HL-60 (cell line): ENCODE measurements at regions not wholly inside any gene's neighbourhood (a gene's known extent, or its start where the extent isn't known, plus 50 kb on each side); places are given as distances from the start of the nearest gene placed in this dataset.

Experiments
- DNase-seq, 2 experiments: peaks; one replicate each; pipeline ENCODE4 v3.0.0-alpha.2; 2010 to 2020; ENCODE audit warnings: low read depth in 1 of 2, low spot score in 1 of 2
- H3K27ac ChIP-seq: fragments of 250-450 bp; sonication (Bioruptor Pico); replicated peaks from 2 replicates; pipeline ENCODE4 v1.5.1; 2020; ENCODE audit warnings: mild to moderate bottlenecking, moderate library complexity
- H3K27me3 ChIP-seq: fragments of 250-450 bp; sonication (Bioruptor Pico); 2 replicates; pipeline ENCODE4 v1.5.1; 2021; ENCODE audit warnings: mild to moderate bottlenecking, moderate library complexity; ENCODE audit not compliant: insufficient read depth, poor library complexity, severe bottlenecking
- H3K4me3 ChIP-seq: replicated peaks from 2 replicates; pipeline ENCODE4 v1.5.1; 2011; ENCODE audit warnings: mild to moderate bottlenecking, control low read depth, low read length; ENCODE audit not compliant: insufficient read depth
- GABPA ChIP-seq: IDR thresholded peaks from 2 replicates; pipeline ENCODE4 v1.6.1; 2012; ENCODE audit warnings: low read depth
- POLR2AphosphoS5 ChIP-seq: IDR thresholded peaks from 2 replicates; pipeline ENCODE4 v1.6.1; 2012; ENCODE audit warnings: low read depth
- REST ChIP-seq: IDR thresholded peaks from 2 replicates; pipeline ENCODE4 v1.6.1; 2012; ENCODE audit warnings: low read depth; ENCODE audit not compliant: insufficient replicate concordance
- SPI1 ChIP-seq: IDR thresholded peaks from 2 replicates; pipeline ENCODE4 v1.6.1; 2012; ENCODE audit warnings: low read depth, mild to moderate bottlenecking, borderline replicate concordance
- TF ChIP-seq, protein P1 (sequence below): IDR thresholded peaks from one replicate; pipeline ENCODE4 v1.5.1; 2011; ENCODE audit warnings: low read length, control low read depth, inconsistent platforms; ENCODE audit not compliant: insufficient read depth

GRCh38 chr2:21945658-21946057, 821.9 kb downstream of the TDRD15 start:
- no peaks in the 10 kb centered on the region for H3K27me3 ChIP-seq
- H3K4me3 ChIP-seq = no peak overlapping the region

DNA sequence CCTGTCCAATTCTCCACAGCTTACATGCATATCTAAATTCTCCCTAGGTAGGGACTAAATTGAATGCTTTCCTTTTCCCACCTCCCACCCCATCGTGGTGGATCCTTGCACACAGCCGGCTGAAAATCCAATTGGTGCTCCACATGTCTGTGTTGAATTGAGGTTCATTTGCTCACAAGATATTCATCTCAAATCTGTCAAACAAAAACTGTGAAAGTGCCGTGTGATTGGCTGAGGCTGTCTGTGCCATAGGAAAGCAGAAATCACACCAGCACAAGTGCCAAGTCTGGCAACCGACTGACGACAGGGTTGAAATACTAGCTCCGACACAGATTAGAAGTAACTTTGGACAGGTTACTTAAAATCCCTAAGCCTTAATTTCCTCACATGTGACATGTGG, 823.3 kb downstream of the TDRD15 start:
- DNase-seq = no peak
- H3K27me3 ChIP-seq = no peaks in the 10 kb centered on the region
- TF ChIP-seq SPI1 = no peak
- no peak for TF ChIP-seq REST
- TF ChIP-seq, protein P1, sequence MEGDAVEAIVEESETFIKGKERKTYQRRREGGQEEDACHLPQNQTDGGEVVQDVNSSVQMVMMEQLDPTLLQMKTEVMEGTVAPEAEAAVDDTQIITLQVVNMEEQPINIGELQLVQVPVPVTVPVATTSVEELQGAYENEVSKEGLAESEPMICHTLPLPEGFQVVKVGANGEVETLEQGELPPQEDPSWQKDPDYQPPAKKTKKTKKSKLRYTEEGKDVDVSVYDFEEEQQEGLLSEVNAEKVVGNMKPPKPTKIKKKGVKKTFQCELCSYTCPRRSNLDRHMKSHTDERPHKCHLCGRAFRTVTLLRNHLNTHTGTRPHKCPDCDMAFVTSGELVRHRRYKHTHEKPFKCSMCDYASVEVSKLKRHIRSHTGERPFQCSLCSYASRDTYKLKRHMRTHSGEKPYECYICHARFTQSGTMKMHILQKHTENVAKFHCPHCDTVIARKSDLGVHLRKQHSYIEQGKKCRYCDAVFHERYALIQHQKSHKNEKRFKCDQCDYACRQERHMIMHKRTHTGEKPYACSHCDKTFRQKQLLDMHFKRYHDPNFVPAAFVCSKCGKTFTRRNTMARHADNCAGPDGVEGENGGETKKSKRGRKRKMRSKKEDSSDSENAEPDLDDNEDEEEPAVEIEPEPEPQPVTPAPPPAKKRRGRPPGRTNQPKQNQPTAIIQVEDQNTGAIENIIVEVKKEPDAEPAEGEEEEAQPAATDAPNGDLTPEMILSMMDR = no peak
- no peak overlapping the region for H3K27ac ChIP-seq
- H3K4me3 ChIP-seq = no peak overlapping the region

More at GRCh38 chr2:21945658-21946057, 821.9 kb downstream of the TDRD15 start:
- DNase-seq = no peak
- TF ChIP-seq, protein P1 = no peak
- TF ChIP-seq POLR2AphosphoS5 (no peak), REST (no peak), SPI1 (no peak), GABPA (no peak)
- no peak overlapping the region for H3K27ac ChIP-seq

DNA sequence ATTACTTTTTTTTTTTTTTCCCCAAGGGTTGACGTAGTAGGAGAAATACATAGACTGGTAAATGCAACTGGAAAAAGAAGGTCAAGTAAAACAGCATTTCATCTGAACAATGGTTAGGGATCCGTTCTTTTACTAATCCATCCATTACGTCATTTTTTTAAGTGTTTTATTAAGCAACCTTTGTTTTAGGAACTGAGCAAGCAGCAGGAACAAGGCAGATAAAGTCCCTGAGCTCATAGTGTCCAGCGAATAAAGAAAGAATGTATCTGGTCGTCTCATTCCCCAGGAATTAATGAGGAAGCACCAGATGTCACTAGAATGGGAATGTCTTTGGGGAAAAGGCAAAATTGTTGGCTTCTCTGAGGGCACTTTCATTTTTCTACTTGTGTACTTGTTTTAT, 842.4 kb downstream of the TDRD15 start:
- H3K27me3 ChIP-seq = no peaks in the 10 kb centered on the region
- no peak overlapping the region for H3K27ac ChIP-seq
- no peak for DNase-seq
- H3K4me3 ChIP-seq = no peak overlapping the region
- TF ChIP-seq REST (no peak), SPI1 (no peak), GABPA (no peak), POLR2AphosphoS5 (no peak)

DNA sequence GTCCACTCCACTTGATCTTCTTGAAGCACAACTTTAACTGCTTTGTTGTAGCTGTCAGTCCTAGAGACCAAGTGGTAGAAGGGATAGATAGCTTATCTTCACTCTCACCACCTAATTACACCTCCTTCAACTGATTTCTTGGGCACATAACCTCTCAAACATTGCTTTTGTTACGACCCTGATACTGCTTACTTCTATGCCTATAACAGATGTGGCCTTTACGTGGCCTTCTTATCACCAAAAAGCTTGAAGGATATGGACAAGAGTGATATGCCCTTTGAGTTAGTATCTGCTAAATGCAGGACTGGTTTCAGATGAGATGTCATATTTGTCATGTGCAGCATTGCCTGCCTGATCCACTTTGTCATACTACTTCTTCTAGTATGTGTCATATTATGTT, 847.2 kb downstream of the TDRD15 start:
- Histone ChIP-seq H3K27ac (no peak overlapping the region), H3K27me3 (no peaks in the 10 kb centered on the region), H3K4me3 (no peak overlapping the region)
- TF ChIP-seq POLR2AphosphoS5 (no peak), SPI1 (no peak), REST (no peak), GABPA (no peak)
- TF ChIP-seq, protein P1 = no peak
- no peak for DNase-seq
